Body of pancreas (tissue), 4 donors: ENCODE measurements at regions not wholly inside any gene's neighbourhood (a gene's known extent, or its start where the extent isn't known, plus 50 kb on each side); places are given as distances from the start of the nearest gene placed in this dataset.

Experiments used
- POLR2A ChIP-seq, 3 donors: fragments of 450-650 bp; IDR thresholded peaks; one replicate each; pipeline ENCODE4 v1.6.1; 2016; ENCODE audit warnings: antibody characterized with exemption in 3 of 3, mild to moderate bottlenecking in 2 of 3
- TF ChIP-seq, protein P1 (sequence below), 7 experiments: fragments of 450-650 bp in 4 of 7; fragments of 200-600 bp in 3 of 7; sonication (generic) in 3 of 7; IDR thresholded peaks; one replicate each; pipeline ENCODE4 v1.5.1; 2016 to 2019; ENCODE audit warnings: antibody characterized with exemption in 7 of 7

- TF ChIP-seq, protein P1, sequence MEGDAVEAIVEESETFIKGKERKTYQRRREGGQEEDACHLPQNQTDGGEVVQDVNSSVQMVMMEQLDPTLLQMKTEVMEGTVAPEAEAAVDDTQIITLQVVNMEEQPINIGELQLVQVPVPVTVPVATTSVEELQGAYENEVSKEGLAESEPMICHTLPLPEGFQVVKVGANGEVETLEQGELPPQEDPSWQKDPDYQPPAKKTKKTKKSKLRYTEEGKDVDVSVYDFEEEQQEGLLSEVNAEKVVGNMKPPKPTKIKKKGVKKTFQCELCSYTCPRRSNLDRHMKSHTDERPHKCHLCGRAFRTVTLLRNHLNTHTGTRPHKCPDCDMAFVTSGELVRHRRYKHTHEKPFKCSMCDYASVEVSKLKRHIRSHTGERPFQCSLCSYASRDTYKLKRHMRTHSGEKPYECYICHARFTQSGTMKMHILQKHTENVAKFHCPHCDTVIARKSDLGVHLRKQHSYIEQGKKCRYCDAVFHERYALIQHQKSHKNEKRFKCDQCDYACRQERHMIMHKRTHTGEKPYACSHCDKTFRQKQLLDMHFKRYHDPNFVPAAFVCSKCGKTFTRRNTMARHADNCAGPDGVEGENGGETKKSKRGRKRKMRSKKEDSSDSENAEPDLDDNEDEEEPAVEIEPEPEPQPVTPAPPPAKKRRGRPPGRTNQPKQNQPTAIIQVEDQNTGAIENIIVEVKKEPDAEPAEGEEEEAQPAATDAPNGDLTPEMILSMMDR (IDR thresholded peaks at IDR 0.05), result no peak
- no peak for TF ChIP-seq POLR2A (IDR thresholded peaks at IDR 0.05)
Observed at GRCh38 chr2:16375981-16376380, 289.7 kb downstream of the CYRIA start.
